NCI-H748 treated with DMSO at 0.1 percent for 48 hours (cell line): ENCODE measurements at regions not wholly inside any gene's neighbourhood (a gene's known extent, or its start where the extent isn't known, plus 50 kb on each side); places are given as distances from the start of the nearest gene placed in this dataset.

Experiments
- DNase-seq: peaks from one replicate; lab custom pipeline; 2025; lab: John Stamatoyannopoulos, UW

- no peak for DNase-seq
Measured at GRCh38 chr4:111601671-111602070, 543.6 kb upstream of the FAM241A start.

- no peak for DNase-seq
Measured at GRCh38 chr4:111602848-111603247, 542.4 kb upstream of the FAM241A start.

GRCh38 chr4:111605111-111605510, 540.1 kb upstream of the FAM241A start:
- no peak for DNase-seq

- no peak for DNase-seq
Measured at GRCh38 chr4:111610681-111611080, 534.6 kb upstream of the FAM241A start.

GRCh38 chr4:111618908-111619307, 526.3 kb upstream of the FAM241A start:
- no peak for DNase-seq

- no peak for DNase-seq
Measured at GRCh38 chr4:111628437-111628836, 516.8 kb upstream of the FAM241A start.

GRCh38 chr4:111630705-111631104, 514.5 kb upstream of the FAM241A start:
- peak; percentile 3 for DNase-seq

GRCh38 chr4:111631215-111631999, 513.8 kb upstream of the FAM241A start:
- peak; percentile 36 for DNase-seq

GRCh38 chr4:111632641-111633151, 512.6 kb upstream of the FAM241A start:
- DNase-seq, result peak; percentile 32

GRCh38 chr4:111633663-111634266, 511.5 kb upstream of the FAM241A start:
- DNase-seq, result peak; percentile 21

GRCh38 chr4:111635646-111636045, 509.6 kb upstream of the FAM241A start:
- DNase-seq, result no peak

GRCh38 chr4:111636961-111637585, 508.2 kb upstream of the FAM241A start:
- DNase-seq, result no peak

- DNase-seq, result no peak
Measured at GRCh38 chr4:111639120-111639690, 506.0 kb upstream of the FAM241A start.

- DNase-seq, result no peak
Measured at GRCh38 chr4:111639876-111640275, 505.4 kb upstream of the FAM241A start.

GRCh38 chr4:111641813-111642579, 503.3 kb upstream of the FAM241A start:
- peak; percentile 53 for DNase-seq

GRCh38 chr4:111648056-111648455, 497.2 kb upstream of the FAM241A start:
- no peak for DNase-seq

GRCh38 chr4:111649308-111649707, 495.9 kb upstream of the FAM241A start:
- DNase-seq, result no peak

GRCh38 chr4:111650146-111650545, 495.1 kb upstream of the FAM241A start:
- DNase-seq, result no peak

GRCh38 chr4:111650674-111651086, 494.6 kb upstream of the FAM241A start:
- peak; percentile 63 for DNase-seq

- DNase-seq, result no peak
Measured at GRCh38 chr4:111652236-111652635, 493.0 kb upstream of the FAM241A start.

GRCh38 chr4:111652986-111653385, 492.3 kb upstream of the FAM241A start:
- no peak for DNase-seq

GRCh38 chr4:111662496-111662895, 482.8 kb upstream of the FAM241A start:
- no peak for DNase-seq
